K562 (cell line): ENCODE measurements at regions not wholly inside any gene's neighbourhood (a gene's known extent, or its start where the extent isn't known, plus 50 kb on each side); places are given as distances from the start of the nearest gene placed in this dataset.

ENCODE experiments used
- ATAC-seq: fragments of 200-7000 bp; cut with Tn5 transposase; 3 replicates; pipeline ENCODE4 v1.9.1; 2020; ENCODE audit warnings: moderate library complexity
- BruUV-seq: library from RNA; stranded (reverse); fragments of 400-500 nt; replicated peaks from 2 replicates; lab custom pipeline; 2021; lab: Mats Ljungman, UMichigan
- CTCF ChIA-PET: fragments of 300-600 bp; formaldehyde crosslinking; extraction: SDS; loops from one replicate; lab custom pipeline; 2021; ENCODE audit warnings: low intra/inter-chr PET ratio; lab: Yijun Ruan, JAX
- POLR2A ChIA-PET: fragments of 300-600, 350-650 bp; sonication (Branson Sonifier 250); formaldehyde crosslinking; extraction: SDS; loops from one replicate; lab custom pipeline; 2021; ENCODE audit warnings: antibody characterized with exemption, inconsistent platforms; lab: Yijun Ruan, JAX
- DNase-seq, 4 experiments: peaks; one replicate each; pipeline versions ENCODE4 v3.0.0 to v3.0.0-alpha.2; 2011 to 2018; ENCODE audit warnings: low spot score in 3 of 4, mixed read lengths in 3 of 4; ENCODE audit errors: extremely low read depth in 1 of 4
- FAIRE-seq: peaks from 2 replicates; lab custom pipeline; 2011; peaks lifted over from hg19 to GRCh38; lab: Jason Lieb, UNC
- H2AFZ ChIP-seq: 2 replicates; pipeline ENCODE4 v1.6.0; 2011; ENCODE audit warnings: low read depth, low read length, control low read depth, inconsistent platforms
- H3K27ac ChIP-seq: fragments of 200-600 bp; 3 replicates; pipeline ENCODE4 v1.8.0; 2011; ENCODE audit warnings: low read depth, mild to moderate bottlenecking, control low read depth, inconsistent platforms, low read length, moderate library complexity, mixed read lengths; ENCODE audit errors: extremely low read depth
- H3K27me3 ChIP-seq, 2 experiments: fragments of 300-600 bp in 1 of 2; 2 replicates in 1 of 2; 3 replicates in 1 of 2; pipeline versions ENCODE4 v1.6.0 to v1.8.0; 2011; ENCODE audit warnings: inconsistent platforms in 2 of 2, low read length in 2 of 2, mild to moderate bottlenecking in 1 of 2, mixed read lengths in 1 of 2, moderate library complexity in 1 of 2; ENCODE audit not compliant: control insufficient read depth in 2 of 2, insufficient read depth in 2 of 2
- H3K36me3 ChIP-seq: fragments of 300-600 bp; 3 replicates; pipeline ENCODE4 v1.8.0; 2011; ENCODE audit warnings: mild to moderate bottlenecking, low read length, inconsistent platforms; ENCODE audit not compliant: control insufficient read depth, insufficient read depth
- H3K4me1 ChIP-seq, 2 experiments: fragments of 200-600 bp in 1 of 2; replicated peaks in 1 of 2; 2 replicates in 1 of 2; 3 replicates in 1 of 2; pipeline versions ENCODE4 v1.5.1 to v1.8.0; 2011; ENCODE audit warnings: inconsistent platforms in 2 of 2, low read length in 2 of 2, mild to moderate bottlenecking in 1 of 2, mixed read lengths in 1 of 2, moderate library complexity in 1 of 2; ENCODE audit not compliant: control insufficient read depth in 2 of 2, insufficient read depth in 2 of 2
- H3K4me2 ChIP-seq: 2 replicates; pipeline ENCODE4 v1.6.1; 2011; ENCODE audit warnings: low read length, control low read depth, inconsistent platforms, mixed read lengths; ENCODE audit not compliant: insufficient read depth
- H3K4me3 ChIP-seq: fragments of 200-600 bp; sonication (generic), shearing (Covaris generic); 2 replicates; pipeline ENCODE4 v1.5.1; 2016; ENCODE audit warnings: control low read depth, inconsistent platforms
- H3K79me2 ChIP-seq: fragments of 200-600 bp; 3 replicates; pipeline ENCODE4 v1.8.0; 2011; ENCODE audit warnings: low read length, inconsistent platforms; ENCODE audit not compliant: control insufficient read depth, insufficient read depth
- H3K9ac ChIP-seq, 2 experiments: 2 replicates each; pipeline versions ENCODE4 v1.6.0 to v1.6.1; 2011; ENCODE audit warnings: low read depth in 2 of 2, low read length in 2 of 2, control low read depth in 1 of 2, inconsistent platforms in 1 of 2, mild to moderate bottlenecking in 1 of 2, mixed read lengths in 1 of 2; ENCODE audit not compliant: insufficient read depth in 1 of 2
- H3K9me1 ChIP-seq: one replicate; pipeline ENCODE4 v1.6.0; 2011; ENCODE audit warnings: inconsistent platforms, mild to moderate bottlenecking, low read length, moderate library complexity; ENCODE audit not compliant: control insufficient read depth, insufficient read depth
- H3K9me3 ChIP-seq: replicated peaks from 2 replicates; pipeline ENCODE4 v1.5.1; 2011; ENCODE audit warnings: low read depth, low read length, inconsistent platforms; ENCODE audit not compliant: control insufficient read depth, insufficient read depth
- H4K20me1 ChIP-seq: replicated peaks from 2 replicates; pipeline ENCODE4 v1.6.1; 2011; ENCODE audit warnings: low read length, inconsistent platforms, mixed read lengths; ENCODE audit not compliant: control insufficient read depth, insufficient read depth
- CHD1 ChIP-seq: fragments of 200-600 bp; sonication (generic); IDR thresholded peaks from one replicate; pipeline ENCODE4 v1.6.1; 2012; ENCODE audit warnings: mild to moderate bottlenecking, moderate library complexity, low read length, inconsistent platforms
- ELK1 ChIP-seq: sonication (generic); formaldehyde crosslinking; IDR thresholded peaks from 2 replicates; pipeline ENCODE4 v1.8.1; 2022; ENCODE audit warnings: missing genetic modification reagents
- FUS ChIP-seq: fragments of 200-400 bp; formaldehyde crosslinking; optimal IDR thresholded peaks from 2 replicates; pipeline ENCODE3; 2017; ENCODE audit warnings: low read depth, low read length
- GABPB2 ChIP-seq: fragments of 250-450 bp; sonication (Bioruptor Pico); conservative IDR thresholded peaks from 2 replicates; pipeline ENCODE4 v1.5.1; 2021; ENCODE audit warnings: mild to moderate bottlenecking
- MEF2D ChIP-seq: conservative IDR thresholded peaks from 2 replicates; pipeline ENCODE4 v1.6.1; 2016; ENCODE audit warnings: low read depth, missing genetic modification characterization, missing compliant biosample characterization
- POU5F1 ChIP-seq: fragments of 150-350 bp; IDR thresholded peaks from 2 replicates; pipeline ENCODE4 v1.6.1; 2014; ENCODE audit warnings: borderline replicate concordance, low read length, low read depth, mild to moderate bottlenecking; ENCODE audit not compliant: partially characterized antibody
- RCOR1 ChIP-seq, 2 experiments: IDR thresholded peaks; 2 replicates each; pipeline ENCODE4 v1.6.1; 2012; ENCODE audit warnings: low read depth in 2 of 2, low read length in 2 of 2, borderline replicate concordance in 1 of 2, improper control_type of control experiment in 1 of 2
- SRSF1 ChIP-seq: fragments of 200-400 bp; formaldehyde crosslinking; IDR thresholded peaks from 2 replicates; pipeline ENCODE4 v1.6.1; 2017; ENCODE audit warnings: mild to moderate bottlenecking, low read depth, low read length, moderate library complexity
- STAT6 ChIP-seq: sonication (generic); formaldehyde crosslinking; IDR thresholded peaks from 2 replicates; pipeline ENCODE4 v1.8.1; 2023; ENCODE audit warnings: mild to moderate bottlenecking, missing genetic modification reagents
- TAF1 ChIP-seq: IDR thresholded peaks from 2 replicates; pipeline ENCODE4 v1.6.1; 2011; ENCODE audit warnings: mild to moderate bottlenecking, low read length, moderate library complexity; ENCODE audit not compliant: insufficient read depth, control insufficient read depth, severe bottlenecking; ENCODE audit errors: extremely low read depth
- WHSC1 ChIP-seq: IDR thresholded peaks from one replicate; pipeline ENCODE4 v1.6.1; 2012; ENCODE audit warnings: low read length, control low read depth, inconsistent platforms
- ZKSCAN1 ChIP-seq: fragments of 150-350 bp; IDR thresholded peaks from 2 replicates; pipeline ENCODE4 v1.6.1; 2016; ENCODE audit warnings: low read depth, low read length
- ZNF124 ChIP-seq: sonication (generic); formaldehyde crosslinking; IDR thresholded peaks from 2 replicates; pipeline ENCODE4 v1.8.1; 2022; ENCODE audit warnings: missing genetic modification reagents
- ZNF311 ChIP-seq: fragments of 250-450 bp; sonication (Bioruptor Pico); IDR thresholded peaks from 2 replicates; pipeline ENCODE4 v1.4.0; 2020; ENCODE audit warnings: mild to moderate bottlenecking, moderate library complexity
- ZNF41 ChIP-seq: fragments of 250-450 bp; sonication (Bioruptor Pico); conservative IDR thresholded peaks from 2 replicates; pipeline ENCODE4 v1.4.0; 2020; ENCODE audit warnings: mild to moderate bottlenecking
- ZNF75A ChIP-seq: fragments of 450-650 bp; formaldehyde crosslinking; IDR thresholded peaks from 2 replicates; pipeline ENCODE4 v1.4.0; 2020; ENCODE audit warnings: mild to moderate bottlenecking
- WGBS: fragments of 100-300 bp; shearing (Covaris generic); methylation state at CpG from one replicate; pipeline ENCODE4 v1.1.6; 2016; ENCODE audit warnings: low coverage, mixed read lengths; ENCODE audit not compliant: insufficient coverage; ENCODE audit errors: missing lambda C conversion rate; 5-methylcytosine and 5-hydroxymethylcytosine counted together
- in situ Hi-C: fragments of 300-500 bp; cut with MboI; formaldehyde crosslinking; loops from 4 replicates; pipeline ENCODE4 v1.15.0; 2018; ENCODE audit warnings: inconsistent platforms, mixed read lengths
- intact Hi-C: fragments of 100-400 bp; cut with micrococcal nuclease; formaldehyde crosslinking; loops from 2 replicates; pipeline ENCODE4 v1.14.2; 2022
- TF ChIP-seq, protein P1 (sequence below): fragments of 250-450 bp; sonication (Bioruptor Pico); IDR thresholded peaks from 2 replicates; pipeline ENCODE4 v1.8.0; 2022; ENCODE audit warnings: moderate library complexity, mild to moderate bottlenecking, inconsistent platforms

DNA sequence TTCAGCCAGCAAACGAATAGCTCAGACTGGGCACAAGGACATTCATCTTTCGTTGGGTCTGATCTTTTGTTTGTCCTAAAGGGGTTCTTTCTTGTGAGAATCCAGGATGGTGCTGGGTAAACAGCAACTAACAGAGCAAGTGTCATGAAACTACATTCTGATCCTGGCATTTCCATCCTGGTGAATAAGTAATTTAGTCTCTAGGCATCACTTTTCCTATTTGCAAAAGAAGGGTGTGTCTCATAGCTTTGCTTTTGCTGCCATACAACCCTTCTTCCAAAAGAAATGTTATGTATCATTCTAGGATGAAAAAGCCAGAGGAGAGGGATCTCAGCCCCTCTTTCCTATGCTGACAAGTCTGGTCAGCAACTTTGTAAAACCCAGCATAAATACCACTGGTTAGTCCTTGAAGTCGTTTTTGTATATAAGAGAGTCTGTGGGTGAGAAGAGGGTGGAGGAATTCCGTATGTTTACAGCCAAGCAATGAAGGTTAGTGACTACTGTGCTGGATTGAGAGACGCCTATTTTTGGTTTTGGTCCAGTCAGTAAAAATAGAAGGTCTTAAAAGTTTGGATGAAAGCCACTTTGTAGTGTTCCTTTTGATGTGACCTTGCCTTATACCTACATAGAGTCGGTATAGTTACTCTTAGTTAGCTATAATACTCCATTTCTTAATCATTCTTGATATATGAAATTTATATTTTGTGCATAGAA is 88.4 kb upstream of the SLC25A13 start (continued):
- TF ChIP-seq STAT6 (CRISPR knock-in tag) (no peak), MEF2D (tag) (no peak), ZNF41 (CRISPR knock-in tag) (no peak), ZNF311 (CRISPR knock-in tag) (no peak)

- Histone ChIP-seq H2AFZ (no peak overlapping the region), H3K9me1 (no peaks in the 10 kb centered on the region), H3K36me3 (no peaks in the 10 kb centered on the region), H3K79me2 (no peaks in the 10 kb centered on the region), H3K9ac (no peak overlapping the region), H3K4me3 (no peak overlapping the region), H3K27ac (no peak overlapping the region), H3K9me3 (no peaks in the 10 kb centered on the region), H3K4me2 (no peak overlapping the region), H3K4me1 (no peaks in the 10 kb centered on the region), H4K20me1 (no peaks in the 10 kb centered on the region), H3K27me3 (peaks cover 15% of the 10 kb centered on the region in 2 experiments; a peak in 4 of 5 replicates)
- CTCF ChIA-PET, result no interaction called here
- ATAC-seq (no peak), DNase-seq (no peak), FAIRE-seq (no peak)
- WGBS, result under 1% methylated on average over 9 of the region's 9 CpGs
- in situ Hi-C loops, result no loop called here
- no TSS peak for BruUV-seq
- intact Hi-C loops, result no loop called here
- POLR2A ChIA-PET, result no interaction called here
- TF ChIP-seq CHD1 (no peak), SRSF1 (no peak), POU5F1 (no peak), ELK1 (CRISPR knock-in tag) (no peak), ZNF75A (no peak), ZKSCAN1 (no peak), ZNF124 (CRISPR knock-in tag) (no peak), RCOR1 (IDR thresholded peaks at IDR 0.05; ENCODE audit: borderline replicate concordance in 1 of 2, low read depth in 2 of 2, low read length in 2 of 2) (no peak), FUS (no peak), GABPB2 (CRISPR knock-in tag) (no peak), WHSC1 (no peak), TAF1 (no peak)
- TF ChIP-seq, protein P1, sequence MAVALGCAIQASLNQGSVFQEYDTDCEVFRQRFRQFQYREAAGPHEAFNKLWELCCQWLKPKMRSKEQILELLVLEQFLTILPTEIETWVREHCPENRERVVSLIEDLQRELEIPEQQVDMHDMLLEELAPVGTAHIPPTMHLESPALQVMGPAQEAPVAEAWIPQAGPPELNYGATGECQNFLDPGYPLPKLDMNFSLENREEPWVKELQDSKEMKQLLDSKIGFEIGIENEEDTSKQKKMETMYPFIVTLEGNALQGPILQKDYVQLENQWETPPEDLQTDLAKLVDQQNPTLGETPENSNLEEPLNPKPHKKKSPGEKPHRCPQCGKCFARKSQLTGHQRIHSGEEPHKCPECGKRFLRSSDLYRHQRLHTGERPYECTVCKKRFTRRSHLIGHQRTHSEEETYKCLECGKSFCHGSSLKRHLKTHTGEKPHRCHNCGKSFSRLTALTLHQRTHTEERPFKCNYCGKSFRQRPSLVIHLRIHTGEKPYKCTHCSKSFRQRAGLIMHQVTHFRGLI (CRISPR knock-in tag), result no peak
Observed at GRCh38 chr7:96408881-96409280, 87.0 kb upstream of the SLC25A13 start.
